ENCODE measurements at regions not wholly inside any gene's neighbourhood (a gene's known extent, or its start where the extent isn't known, plus 50 kb on each side); places are given as distances from the start of the nearest gene placed in this dataset.
"Not testable (repeated sequence)": the region's sequence is repeated elsewhere in the genome, so short reads cannot be mapped to it uniquely, and the experiment has no call there.

DNA sequence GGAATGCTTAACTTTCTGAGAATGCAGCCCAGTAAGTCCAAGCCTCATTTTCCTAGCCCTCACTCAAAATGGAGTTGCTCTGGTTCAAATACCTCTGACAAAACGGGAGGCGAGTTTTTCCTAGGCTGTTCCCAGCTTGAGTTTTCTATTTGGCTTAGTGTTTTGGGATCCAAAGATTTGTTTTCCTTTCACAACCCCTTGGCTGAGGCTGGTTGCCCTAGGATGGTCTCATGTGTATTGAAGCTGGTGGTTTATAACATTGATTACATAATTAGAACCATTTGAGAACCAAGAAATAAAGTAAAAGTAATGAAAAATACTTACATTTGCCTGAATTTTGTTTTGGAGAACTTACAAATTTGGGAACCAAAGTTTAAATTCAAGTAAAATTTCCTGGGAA is 611.1 kb upstream of the LUZP2 start:
- TF ChIP-seq, protein P1, sequence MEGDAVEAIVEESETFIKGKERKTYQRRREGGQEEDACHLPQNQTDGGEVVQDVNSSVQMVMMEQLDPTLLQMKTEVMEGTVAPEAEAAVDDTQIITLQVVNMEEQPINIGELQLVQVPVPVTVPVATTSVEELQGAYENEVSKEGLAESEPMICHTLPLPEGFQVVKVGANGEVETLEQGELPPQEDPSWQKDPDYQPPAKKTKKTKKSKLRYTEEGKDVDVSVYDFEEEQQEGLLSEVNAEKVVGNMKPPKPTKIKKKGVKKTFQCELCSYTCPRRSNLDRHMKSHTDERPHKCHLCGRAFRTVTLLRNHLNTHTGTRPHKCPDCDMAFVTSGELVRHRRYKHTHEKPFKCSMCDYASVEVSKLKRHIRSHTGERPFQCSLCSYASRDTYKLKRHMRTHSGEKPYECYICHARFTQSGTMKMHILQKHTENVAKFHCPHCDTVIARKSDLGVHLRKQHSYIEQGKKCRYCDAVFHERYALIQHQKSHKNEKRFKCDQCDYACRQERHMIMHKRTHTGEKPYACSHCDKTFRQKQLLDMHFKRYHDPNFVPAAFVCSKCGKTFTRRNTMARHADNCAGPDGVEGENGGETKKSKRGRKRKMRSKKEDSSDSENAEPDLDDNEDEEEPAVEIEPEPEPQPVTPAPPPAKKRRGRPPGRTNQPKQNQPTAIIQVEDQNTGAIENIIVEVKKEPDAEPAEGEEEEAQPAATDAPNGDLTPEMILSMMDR (IDR thresholded peaks at IDR 0.05; ENCODE audit: low read depth, low read length, missing control alignments), result no peak
- no peak overlapping the region for H3K4me3 ChIP-seq (ENCODE audit: low read depth, low read length)
- in situ Hi-C loops (cut with HindIII; ENCODE audit: low sequenced_read_pairs), result no loop called here
- no peak for DNase-seq (ENCODE audit: low read depth)

DNA sequence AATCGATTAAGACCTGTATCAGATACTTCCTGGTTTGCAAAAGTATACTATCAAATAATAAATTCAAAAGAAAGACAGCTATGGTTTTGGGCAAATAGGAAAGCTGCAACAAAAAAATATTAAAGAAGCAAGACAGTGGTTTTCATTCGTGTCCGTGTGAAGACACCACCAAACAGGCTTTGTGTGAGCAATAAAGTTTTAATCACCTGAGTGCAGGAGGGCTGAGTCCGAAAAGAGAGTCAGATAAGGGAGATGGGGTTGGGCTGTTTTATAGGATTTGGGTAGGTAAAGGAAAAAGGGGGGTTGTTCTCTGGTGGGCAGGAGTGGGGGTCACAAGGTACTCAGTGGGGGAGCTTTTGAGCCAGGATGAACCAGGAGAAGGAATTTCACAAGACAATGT is 609.7 kb upstream of the LUZP2 start:
- in situ Hi-C loops (cut with HindIII; ENCODE audit: low sequenced_read_pairs); DNase-seq (ENCODE audit: low read depth): not testable (repeated sequence)

DNA sequence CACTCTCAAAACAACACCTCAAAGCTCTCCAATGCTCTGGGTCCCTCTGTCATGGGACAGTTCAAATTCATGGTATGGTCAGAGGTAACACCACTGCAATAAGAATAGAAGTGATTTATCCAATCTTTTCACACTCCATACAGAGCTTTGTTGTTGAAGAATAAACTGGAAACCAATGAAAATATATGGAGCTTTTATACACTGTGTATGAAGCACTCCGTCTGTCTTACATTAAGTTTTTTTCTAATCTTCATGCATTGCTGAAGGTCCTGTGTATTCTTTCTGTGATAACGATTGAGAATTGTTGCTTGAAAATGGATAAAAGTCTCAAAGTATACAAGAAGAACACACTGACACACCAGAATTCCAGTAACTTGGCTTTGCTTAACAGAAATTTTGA is 603.7 kb upstream of the LUZP2 start:
- DNase-seq (ENCODE audit: low read depth), result no peak
- no peak overlapping the region for H3K4me3 ChIP-seq (ENCODE audit: low read depth, low read length)
- TF ChIP-seq, protein P1 (IDR thresholded peaks at IDR 0.05; ENCODE audit: low read depth, low read length, missing control alignments), result no peak
- in situ Hi-C loops (cut with HindIII; ENCODE audit: low sequenced_read_pairs), result no loop called here

More for the DNA sequence above, 609.7 kb upstream of the LUZP2 start:
- not testable (repeated sequence) for H3K4me3 ChIP-seq (ENCODE audit: low read depth, low read length)

DNA sequence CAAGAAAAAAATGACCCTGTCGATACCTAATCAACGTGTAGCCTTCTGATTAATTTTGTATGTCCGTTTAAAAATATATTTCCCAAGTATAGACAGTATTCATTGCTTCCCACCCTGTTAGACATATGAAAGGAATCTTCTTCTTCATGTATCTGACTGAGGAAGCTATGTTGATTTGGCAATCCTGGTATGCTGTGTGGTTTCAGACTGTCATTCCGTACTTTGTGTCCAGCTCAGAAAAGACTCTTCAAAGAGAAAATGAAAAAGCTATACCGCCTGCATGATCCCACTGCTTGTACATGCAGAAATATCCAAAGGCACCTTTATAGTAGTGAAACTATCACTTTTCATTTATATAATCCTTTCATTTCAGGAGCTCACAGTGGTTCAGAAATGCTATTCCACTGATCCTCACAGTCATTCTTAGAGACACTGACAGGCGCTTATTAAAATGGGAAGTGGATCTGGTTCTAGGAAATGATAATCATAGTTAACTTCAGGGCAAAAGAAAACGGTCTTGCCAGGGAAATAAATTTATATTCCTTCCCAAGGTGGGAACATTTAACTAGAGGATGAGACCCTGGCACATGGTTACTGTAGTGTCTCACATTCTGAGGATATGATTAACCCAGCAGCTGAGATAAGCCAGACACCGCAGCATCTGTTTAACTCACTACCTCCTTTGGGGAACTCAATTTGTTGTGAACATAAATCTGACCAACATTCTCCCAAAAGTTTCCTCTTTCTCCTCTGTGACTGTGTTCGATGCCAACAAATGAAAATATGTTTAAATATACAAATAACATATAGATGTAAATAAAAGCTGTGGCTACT is 599.2 kb upstream of the LUZP2 start:
- TF ChIP-seq, protein P1 (IDR thresholded peaks at IDR 0.05; ENCODE audit: low read depth, low read length, missing control alignments), result no peak
- peak; percentile 48 for DNase-seq (ENCODE audit: low read depth)
- in situ Hi-C loops (cut with HindIII; ENCODE audit: low sequenced_read_pairs), result no loop called here
- H3K4me3 ChIP-seq (ENCODE audit: low read depth, low read length), result no peak overlapping the region

DNA sequence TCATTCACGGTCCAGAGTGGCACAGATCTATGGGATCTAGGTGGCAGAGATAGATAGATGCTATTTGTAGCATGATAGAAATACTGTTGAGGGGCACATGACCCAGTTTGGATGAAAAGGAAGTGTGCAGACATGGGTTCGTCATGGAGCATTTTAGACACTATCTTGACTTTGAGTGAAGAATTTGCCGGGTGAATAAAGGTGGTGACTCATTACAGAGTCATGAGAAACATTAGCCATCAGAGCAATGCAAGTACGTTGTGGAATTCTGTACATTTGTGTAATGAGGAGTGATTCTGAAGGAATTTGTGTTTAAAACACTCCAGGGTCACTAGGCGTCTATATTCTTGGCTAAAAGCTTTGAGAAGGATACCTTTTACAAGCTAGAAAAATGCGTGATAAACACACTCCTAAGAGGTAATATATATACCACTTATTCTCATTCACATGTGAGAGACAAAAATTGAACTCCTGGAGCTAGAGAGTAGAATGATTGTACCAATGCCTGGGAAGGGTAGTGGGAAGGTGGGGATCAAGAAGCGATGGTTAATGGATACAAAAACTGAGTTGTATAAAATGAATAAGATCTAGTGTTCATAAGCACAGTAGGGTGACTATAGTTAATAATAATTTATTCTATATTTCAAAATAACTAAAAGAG is 593.7 kb upstream of the LUZP2 start:
- peak; percentile 60 for DNase-seq (ENCODE audit: low read depth)
- H3K4me3 ChIP-seq (ENCODE audit: low read depth, low read length), result no peak overlapping the region
- TF ChIP-seq, protein P1 (IDR thresholded peaks at IDR 0.05; ENCODE audit: low read depth, low read length, missing control alignments), result no peak
- in situ Hi-C loops (cut with HindIII; ENCODE audit: low sequenced_read_pairs), result no loop called here

DNA sequence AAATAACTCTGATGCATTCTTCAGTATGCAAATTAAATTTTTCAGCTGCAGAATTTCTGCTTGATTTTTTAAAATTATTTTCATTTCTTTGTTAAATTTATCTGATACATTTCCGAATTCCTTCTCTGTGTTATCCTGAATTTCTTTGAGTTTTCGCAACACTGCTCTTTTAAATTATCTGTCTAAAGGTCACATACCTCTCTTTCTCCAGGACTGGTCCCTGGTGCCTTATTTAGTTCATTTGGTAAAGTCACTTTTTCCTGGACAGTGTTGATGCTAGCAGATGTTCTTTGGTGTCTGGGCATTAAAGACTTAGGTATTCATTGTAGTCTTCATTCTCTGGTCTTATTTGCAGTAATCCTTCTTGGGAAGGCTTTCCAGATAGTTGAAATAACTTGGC is 577.4 kb upstream of the LUZP2 start:
- H3K4me3 ChIP-seq (ENCODE audit: low read depth, low read length), result no peak overlapping the region
- in situ Hi-C loops (cut with HindIII; ENCODE audit: low sequenced_read_pairs), result no loop called here
- TF ChIP-seq, protein P1 (IDR thresholded peaks at IDR 0.05; ENCODE audit: low read depth, low read length, missing control alignments), result no peak
- DNase-seq (ENCODE audit: low read depth), result no peak

DNA sequence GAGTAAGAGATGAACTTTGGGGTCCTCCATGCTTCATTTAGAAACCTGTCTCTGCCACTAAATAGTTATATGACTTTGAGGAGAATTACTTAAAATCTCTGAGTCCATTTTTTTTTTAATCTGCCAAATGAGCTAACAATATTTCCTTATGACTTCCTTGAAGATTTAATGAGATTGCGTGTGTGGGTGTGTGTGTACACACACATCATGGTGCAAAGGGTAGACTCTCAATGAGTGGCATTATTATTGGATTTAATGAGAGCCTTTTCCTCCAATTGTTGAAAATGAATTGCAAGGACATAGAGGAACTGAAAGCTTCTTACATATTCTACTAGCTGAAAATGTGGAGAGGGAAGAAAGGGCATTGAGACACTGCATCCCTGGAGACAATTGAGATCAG is 573.5 kb upstream of the LUZP2 start:
- no peak for DNase-seq (ENCODE audit: low read depth)
- no peak overlapping the region for H3K4me3 ChIP-seq (ENCODE audit: low read depth, low read length)
- in situ Hi-C loops (cut with HindIII; ENCODE audit: low sequenced_read_pairs), result no loop called here
- TF ChIP-seq, protein P1 (IDR thresholded peaks at IDR 0.05; ENCODE audit: low read depth, low read length, missing control alignments), result no peak
